GM19238 (cell line): ENCODE measurements at regions not wholly inside any gene's neighbourhood (a gene's known extent, or its start where the extent isn't known, plus 50 kb on each side); places are given as distances from the start of the nearest gene placed in this dataset.
"Not testable (repeated sequence)": the region's sequence is repeated elsewhere in the genome, so short reads cannot be mapped to it uniquely, and the experiment has no call there.

Experiments
- DNase-seq: peaks from one replicate; pipeline ENCODE4 v3.0.0; 2011; ENCODE audit warnings: low spot score; ENCODE audit not compliant: insufficient read length

DNA sequence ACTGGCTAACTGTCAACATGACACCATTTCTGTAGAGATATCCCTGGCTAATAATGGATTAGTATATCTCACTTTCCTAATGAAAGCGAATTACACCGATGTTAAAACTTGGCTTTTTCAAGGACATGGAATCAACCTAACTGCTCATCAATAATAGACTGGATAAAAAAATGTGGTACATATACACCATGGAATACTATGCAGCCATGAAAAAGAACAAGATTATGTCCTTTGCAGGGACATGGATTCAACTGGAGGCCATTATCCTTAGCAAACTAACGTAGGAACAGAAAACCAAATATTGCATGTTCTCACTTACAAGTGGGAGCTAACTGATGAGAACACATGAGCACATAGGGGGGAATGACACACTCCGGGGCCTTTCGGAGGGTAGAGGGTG lies 62.6 kb downstream of the ZIC1 start:
- no peak for DNase-seq

DNA sequence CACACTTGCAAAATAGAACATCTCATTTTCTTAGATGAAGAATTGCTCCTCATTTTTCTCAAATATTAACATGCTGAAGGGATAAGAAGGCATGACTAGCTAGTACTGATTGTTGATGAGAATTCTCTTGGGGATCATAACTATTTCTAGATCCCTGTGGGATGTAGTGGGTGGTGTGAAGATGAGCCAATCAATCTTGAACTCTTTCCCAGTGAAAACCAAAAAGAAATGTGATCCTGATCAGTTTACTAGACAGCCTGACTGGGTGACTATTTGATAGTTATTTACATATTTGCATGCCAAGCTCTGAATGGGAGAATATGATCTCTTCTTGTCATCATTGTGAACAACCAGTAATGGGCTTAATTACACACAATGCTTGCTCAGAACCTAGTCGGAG lies 63.7 kb downstream of the ZIC1 start:
- DNase-seq, result no peak

DNA sequence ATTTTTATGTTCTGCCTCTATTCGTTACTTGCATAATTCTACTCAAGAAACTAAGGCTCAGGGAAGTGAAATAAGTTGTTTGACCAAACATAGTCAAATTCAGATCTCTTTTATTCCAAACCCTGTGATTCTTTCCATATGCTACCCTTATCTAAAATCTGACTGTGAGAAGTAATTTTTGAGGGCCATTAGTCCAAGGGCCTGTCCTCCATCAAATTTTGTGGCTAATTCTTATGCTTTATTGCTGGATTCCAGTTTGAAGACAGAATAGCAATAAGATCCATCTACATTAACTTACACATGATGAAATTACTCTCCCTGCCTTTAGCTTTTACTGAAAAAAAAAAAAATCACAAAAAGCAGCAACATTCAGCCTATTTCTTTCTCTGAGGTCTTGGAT lies 74.0 kb downstream of the ZIC1 start:
- no peak for DNase-seq

DNA sequence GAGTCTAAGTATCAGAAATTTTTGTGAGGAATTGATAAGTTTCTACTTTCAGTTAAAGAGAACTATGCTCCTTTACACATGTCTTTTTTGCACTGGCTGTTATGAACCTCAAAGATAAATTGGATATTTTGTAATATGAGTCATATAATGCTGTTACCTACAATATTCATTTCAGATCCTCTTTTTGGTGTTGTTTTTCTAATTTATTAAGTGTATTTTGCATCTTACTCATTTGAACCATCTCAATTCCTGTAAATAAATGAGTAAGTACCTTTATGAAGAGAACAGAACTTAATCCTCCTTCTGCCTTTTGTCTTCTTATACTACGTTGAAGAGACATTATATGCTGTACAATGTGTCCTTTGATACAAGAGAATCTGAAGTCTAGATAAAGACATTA lies 74.4 kb downstream of the ZIC1 start:
- no peak for DNase-seq

DNA sequence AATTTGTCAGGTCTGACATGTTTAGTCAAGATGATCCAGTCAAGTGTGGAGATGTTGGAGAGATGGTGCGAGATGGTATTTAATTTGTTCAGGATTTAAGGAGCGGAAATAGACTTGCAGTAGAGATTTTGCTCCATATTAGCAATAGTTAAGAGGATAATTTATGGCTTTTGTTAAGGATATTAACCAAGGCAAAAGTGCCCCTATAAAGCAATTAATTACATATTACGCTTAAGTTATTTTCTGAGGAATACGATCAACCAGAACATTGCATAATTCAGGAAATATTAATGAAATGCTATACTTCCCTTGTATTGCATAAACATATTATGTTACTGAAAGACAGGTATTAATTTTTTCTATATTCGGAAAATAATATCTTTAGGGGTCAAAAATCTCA lies 83.9 kb downstream of the ZIC1 start:
- DNase-seq, result no peak

DNA sequence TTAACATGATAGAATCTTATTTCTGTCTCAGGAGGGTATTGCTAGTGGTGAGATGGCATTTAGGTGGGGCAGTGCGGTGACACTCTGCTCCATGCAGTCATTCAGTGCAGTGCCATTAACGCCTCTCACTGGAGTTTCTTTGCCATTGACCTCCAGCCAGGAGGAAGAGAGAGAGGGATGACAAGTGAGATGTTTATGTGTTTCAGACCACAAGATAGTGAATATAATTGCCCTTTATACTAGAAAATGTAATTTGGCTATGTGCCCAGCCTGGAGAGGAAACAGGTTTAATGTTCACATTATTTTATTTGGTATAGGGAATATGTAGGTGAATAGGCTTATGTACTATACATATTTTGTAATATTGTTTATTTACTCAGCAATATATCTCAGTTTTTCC lies 84.5 kb downstream of the ZIC1 start:
- no peak for DNase-seq

DNA sequence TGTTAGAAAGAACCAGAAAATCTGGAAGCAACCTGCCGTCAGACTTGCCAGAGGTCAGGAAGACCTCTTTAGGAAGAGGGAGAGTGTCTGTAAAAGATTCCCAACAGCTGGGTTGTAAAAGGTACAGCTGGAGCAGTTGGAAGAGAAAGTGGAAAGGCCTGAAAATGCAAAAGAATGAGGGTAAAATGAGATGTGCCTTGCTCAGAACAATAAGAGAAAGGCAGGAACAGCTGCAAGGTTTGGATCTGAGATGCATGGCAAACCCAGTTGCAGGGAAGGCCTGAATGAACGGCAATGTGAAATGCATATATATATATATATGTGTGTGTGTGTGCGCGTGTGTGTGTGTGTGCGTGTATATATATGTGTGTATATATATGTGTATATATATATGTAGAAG lies 88.1 kb downstream of the ZIC1 start:
- DNase-seq, result no peak

DNA sequence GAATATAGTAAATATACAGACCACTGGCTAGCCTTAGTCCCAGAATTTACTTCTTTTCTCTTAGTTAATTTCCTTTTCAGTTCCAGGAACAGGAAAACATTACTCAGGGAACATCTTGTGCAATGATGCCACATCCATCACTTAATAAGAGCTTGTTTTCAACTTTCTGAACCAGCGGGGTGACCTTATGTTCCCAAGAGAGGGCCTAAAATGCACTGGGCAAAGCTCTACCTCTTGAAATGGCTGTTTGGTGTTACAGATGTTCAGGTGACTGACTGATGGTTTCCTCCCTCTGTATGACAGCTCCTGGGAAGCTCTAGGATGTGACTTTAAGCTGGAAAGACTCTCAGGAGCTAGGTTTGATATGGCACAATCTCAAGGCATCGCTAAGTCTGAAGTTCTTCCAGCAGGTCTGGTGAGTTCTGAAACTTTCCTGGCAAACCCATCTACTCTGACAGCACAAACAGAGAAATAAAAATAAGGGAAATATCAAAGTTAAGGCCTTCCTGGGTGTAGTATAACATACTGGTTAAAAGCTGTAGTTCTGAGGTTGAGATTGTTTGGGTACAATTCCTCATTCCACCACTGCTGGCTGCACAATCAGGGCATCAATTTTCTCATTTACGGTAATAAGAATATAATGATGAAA lies 98.6 kb downstream of the ZIC1 start:
- no peak for DNase-seq

DNA sequence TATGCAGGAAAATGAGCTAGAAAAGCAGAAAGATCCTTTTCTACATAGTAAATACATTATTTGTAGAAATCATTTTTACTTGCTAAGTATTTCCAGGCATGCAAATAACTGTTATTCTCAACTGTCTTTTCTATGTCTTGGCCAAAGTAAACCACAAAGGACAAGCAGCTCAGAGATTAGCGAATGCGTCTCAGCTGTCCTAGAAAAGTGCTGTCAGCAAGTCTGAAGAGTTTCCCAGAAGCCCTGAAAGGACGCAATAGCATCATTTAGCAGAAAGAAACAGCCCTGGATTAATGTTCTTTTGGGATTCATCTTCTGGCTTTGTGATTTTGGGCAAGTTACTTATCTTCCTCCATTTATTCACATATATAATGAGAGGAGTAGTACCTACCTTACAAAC lies 100.3 kb downstream of the ZIC1 start:
- DNase-seq, result no peak

DNA sequence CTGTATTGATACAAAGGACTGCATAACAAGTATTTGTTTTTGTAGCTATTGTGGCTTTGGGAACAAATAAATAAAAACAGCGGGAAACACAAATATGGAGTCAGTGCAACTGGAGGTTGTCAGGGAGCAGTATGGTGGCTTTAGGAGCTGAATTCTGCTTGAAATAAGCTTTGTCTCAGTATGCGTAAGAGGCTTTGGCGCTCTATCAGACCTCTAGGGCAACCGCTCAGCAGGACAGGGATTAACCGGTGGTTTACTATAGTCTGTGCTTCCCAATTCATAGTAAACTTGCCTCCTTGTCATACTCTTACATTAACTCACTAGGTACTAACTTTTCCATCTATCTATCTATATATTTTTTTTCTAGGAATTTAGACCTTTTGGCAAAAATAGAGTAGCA lies 104.6 kb downstream of the ZIC1 start:
- no peak for DNase-seq

DNA sequence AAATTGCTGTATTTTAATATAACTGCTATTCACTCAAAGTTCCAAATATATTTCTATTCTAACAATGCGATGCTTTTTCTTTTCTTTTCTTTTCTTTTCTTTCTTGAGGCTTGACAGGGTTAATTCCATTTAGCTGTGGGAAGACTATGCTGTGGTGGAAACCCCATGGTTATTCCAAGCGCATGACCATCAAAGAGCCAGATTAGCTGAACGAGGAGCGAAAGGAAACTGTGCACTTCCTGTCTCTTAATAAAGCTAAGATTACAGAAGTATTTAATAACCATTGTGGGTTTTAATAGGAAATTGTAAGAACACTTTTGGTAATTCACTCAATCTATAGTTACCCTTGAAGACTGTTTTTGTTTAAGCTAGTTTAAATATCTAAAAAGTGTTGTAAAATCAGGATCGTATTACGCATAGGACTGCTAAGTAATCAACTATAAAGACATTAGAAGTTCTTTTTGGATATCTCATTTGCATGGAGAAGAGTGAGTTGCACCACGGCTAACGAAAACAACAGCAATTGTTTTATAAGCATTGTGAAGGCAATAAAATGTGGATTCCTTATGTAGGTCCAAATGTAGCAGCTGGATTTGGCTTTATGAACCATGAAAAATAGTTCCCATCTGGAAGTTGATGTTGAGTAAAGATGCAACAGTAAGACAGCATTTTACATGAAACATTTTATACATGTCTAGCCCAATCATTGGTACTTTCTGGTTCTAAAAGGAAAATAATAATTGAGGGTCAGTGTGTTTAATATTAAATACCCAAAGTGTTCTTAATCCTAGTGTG lies 105.4 kb downstream of the ZIC1 start:
- no peak for DNase-seq

DNA sequence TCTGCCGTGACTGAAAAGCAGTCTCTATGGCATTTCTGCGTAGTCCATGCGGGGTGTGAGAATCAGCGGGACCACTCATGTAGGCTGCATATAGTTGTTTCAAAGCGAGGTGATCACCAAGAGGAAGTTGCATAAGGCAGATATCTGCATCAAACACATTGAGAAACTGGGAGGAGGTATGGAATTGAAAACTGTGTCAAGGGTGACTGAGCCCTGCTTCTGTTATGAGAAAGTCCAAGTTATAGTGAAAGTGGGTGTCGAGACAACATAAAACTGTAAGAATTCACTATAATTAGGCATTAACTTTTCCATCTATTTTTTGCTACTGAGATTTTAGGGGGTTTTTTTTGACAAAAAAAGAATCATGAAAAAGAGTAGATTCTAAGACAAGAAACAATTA lies 109.3 kb downstream of the ZIC1 start:
- no peak for DNase-seq

DNA sequence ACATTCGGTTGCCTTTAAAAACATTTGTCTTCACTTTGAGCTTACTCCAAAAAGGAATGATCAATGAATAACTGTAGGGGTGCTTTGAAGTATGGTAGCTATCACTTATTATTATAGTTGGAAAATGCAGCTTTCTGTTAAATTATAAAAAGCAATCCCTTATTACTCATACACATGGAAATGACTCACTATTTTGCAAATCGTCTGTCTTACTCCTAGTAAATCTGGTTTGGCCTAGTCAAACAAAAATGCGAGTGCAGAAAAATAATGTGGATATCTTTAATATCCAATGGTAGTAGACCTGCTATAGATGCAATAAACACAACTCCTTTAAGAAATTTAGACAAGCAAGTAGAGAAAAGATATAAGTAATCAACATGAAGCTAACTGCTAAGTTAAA lies 112.5 kb downstream of the ZIC1 start:
- DNase-seq, result no peak

DNA sequence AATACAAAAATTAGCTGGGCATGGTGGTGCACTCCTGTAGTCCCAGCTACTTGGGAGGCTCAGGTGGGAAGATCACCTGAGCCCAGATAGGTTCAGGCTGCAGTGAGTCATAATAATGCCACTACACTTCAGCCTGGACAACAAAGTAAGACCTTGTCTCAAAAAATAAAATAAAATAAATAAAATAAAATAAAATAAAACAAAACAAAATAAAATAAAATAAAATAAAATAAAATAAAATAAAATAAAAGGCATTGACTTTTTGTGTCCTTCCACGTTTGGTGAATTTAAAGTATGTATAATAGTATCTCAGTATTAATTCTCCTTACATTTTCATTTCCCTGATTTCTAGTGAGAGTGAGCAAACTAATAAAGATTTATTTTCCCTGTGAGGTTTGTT lies 113.6 kb downstream of the ZIC1 start:
- not testable (repeated sequence) for DNase-seq

DNA sequence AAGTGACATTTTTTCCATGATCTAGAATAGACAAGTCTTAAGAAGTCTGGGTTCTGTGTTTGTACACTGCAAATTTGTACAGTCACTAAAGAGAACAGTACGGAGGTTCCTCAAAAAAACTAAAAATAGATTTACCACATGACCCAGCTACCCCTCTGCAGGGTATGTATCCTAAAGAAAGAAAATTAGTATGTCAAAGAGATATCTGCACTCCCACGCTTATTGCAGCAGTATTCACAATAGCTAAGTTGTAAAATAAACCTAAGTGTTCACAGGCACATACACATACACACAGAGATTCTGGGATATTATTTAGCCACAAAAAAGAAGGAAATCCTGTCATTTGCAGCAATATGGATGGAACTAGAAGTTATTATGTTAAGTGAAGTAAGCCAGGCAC lies 120.4 kb downstream of the ZIC1 start:
- DNase-seq, result no peak

DNA sequence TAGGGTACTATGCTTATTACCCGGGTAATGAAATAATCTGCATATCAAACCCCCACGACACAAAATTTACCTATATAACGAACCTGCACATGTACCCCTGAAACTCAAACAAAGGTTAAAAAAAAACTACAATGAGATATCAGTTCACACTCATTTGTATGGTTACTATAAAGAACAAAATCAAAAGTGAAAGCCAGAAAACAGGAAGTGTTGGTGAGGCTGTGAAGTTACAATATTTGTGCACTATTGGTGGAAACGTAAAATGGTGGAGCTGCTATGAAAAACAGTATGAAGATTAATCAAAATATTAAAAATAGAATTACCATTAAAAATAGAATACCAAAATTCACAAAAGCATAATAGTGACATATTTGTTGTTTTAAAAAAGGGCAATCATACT lies 128.9 kb downstream of the ZIC1 start:
- no peak for DNase-seq

DNA sequence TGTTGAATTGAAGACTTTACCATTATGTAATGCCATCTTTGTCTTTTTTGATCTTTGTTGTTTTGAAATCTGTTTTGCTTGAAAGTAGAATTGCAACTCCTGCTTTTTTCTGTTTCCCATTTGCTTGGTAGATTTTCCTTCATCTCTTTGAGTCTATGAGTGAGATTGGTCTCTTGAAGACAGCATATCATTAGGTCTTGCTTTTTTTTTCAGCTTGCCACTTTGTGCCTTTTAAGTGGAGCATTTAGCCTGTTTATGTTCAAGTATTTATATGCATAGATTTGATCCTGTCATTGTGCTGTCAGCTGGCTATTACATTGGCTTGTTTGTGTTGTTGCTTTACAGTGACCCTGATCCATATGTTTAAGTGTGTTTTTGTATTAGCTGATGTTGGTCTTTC lies 131.8 kb downstream of the ZIC1 start:
- no peak for DNase-seq

DNA sequence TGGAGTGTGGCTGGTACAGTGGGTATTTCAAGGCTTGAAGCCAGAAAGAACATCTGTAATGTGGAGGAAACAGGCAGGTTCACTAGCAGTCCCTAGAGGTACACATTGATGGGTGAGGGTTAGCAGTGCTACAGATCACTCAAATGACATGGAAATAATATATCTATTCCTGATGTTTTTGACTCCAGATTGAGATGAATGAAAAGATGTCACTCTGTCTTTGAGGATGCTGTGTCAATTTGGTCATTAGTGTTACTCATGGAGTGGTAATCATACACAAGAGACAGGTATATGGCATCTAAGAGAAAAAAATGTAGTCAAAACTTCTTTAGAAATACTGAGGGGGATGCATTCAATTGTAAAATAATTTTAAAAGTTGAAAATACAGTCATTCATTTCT lies 135.1 kb downstream of the ZIC1 start:
- no peak for DNase-seq

DNA sequence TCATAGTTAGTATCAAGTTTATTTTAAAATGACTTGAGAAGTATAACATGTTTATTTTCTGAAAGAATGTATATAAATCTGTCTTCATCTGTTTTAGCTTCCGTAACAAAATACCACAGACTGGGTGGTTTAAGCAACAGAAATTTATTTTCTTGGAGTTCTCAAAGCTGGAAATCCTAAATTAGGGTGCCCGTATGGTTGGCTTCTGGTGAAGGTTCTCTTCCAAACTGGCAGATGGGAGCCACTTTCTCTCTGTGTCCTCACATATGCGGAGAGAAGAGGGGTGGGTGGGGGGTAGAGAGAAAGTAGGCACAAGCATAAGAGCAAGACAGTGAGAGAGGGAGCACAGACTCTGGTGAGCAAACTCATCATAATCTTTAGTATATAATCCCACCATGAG lies 142.3 kb downstream of the ZIC1 start:
- DNase-seq, result no peak

DNA sequence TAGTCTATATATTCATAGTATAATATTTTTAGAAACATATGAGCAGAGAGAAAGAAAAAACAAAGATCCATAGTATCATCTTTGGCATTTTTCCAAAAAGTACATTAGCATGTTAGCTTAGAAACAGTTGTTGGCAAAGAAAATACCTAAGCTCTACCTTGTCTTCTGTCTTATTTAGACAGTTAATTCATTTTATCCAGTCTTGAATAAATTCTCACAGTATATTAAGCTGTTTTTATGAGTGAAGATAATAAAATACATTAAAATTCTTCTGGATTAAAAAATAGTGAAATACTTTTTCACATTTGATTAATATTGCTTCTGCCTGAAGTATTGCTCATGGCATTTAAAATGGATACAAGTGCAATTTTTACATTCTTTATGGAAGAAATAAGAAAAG lies 145.2 kb downstream of the ZIC1 start:
- DNase-seq, result no peak

DNA sequence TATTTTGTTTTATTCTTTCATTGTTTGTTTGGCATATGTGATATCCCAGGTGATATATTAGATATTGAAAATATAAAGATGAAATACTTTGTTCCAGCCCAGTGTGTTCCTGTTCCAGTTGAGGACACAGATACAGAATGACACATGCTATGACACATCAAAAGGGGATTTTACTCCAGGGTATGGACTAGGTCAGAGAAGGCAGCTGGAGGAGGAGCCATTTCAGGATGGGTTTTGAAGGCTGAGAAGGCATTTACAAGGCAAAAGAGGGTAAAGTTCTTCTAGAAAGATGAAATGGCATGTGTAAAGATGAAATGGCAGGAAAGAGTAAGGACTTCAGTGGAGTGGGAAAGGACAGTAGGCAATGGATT lies 163.8 kb downstream of the ZIC1 start:
- no peak for DNase-seq

DNA sequence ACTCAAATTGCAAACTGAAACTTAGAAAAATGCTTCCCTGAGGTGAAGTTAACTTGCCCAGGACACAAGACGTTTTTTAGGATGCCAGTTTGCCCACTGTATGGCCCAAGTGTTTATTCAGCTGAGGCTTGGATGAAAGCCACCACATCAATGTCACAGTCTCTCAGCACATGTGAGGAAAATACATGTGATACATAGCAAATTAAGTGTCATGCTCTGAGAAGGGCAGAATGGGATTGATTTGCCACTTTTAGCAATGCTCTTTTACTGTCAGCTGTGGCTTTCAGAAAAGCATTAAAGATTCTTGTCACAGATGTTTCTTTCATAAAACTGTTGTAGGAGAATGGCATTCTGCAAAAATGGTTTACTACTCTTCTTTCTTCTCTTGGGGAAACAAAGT lies 165.5 kb downstream of the ZIC1 start:
- DNase-seq, result no peak

DNA sequence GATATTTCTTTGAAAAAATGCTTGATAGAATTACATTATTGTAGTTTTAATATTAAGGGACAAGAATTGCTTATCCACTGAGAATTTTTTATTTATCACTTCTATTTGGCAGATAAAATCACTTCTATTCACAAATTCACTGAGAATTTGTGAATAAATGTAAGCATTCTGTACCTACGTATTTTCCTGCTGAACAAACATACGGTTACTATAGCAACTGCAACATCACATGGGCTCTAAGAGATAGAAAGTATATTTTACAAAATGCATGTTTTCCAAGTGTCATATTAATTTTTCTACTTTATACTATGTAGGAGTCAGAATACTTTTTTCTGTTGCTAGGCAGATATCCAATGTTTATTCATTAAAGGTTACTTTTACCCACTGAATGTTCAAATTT lies 166.2 kb downstream of the ZIC1 start:
- DNase-seq, result no peak
